H1 (cell line): ENCODE measurements at regions not wholly inside any gene's neighbourhood (a gene's known extent, or its start where the extent isn't known, plus 50 kb on each side); places are given as distances from the start of the nearest gene placed in this dataset.

Experiments
- CTCF ChIA-PET: fragments of 300-600 bp; sonication (Branson Sonifier 250); formaldehyde crosslinking; loops from one replicate; lab custom pipeline; 2021; ENCODE audit not compliant: partially characterized antibody; lab: Charles Lee
- POLR2A ChIA-PET: fragments of 300-600 bp; sonication (Branson Sonifier 250); formaldehyde crosslinking; loops from one replicate; lab custom pipeline; 2021; ENCODE audit warnings: inconsistent platforms; ENCODE audit not compliant: partially characterized antibody; lab: Charles Lee
- DNase-seq, 2 experiments: peaks; one replicate each; pipeline versions ENCODE4 v3.0.0 to v3.0.0-alpha.2; 2010 to 2022; ENCODE audit warnings: low spot score in 2 of 2, low read depth in 1 of 2, mixed read lengths in 1 of 2
- FAIRE-seq: peaks from 2 replicates; lab custom pipeline; 2011; peaks lifted over from hg19 to GRCh38; lab: Jason Lieb, UNC
- H2AFZ ChIP-seq: 2 replicates; pipeline ENCODE4 v1.8.1; 2012; ENCODE audit warnings: low read length, inconsistent platforms
- H2AK5ac ChIP-seq: 2 replicates; pipeline ENCODE4 v1.6.1; 2013; ENCODE audit warnings: low read depth, low read length
- H2BK120ac ChIP-seq: replicated peaks from 2 replicates; pipeline ENCODE3; 2013; ENCODE audit warnings: low read depth, low read length, inconsistent platforms
- H2BK12ac ChIP-seq: 2 replicates; pipeline ENCODE4 v1.6.1; 2013; ENCODE audit warnings: low read depth, low read length
- H2BK15ac ChIP-seq: 2 replicates; pipeline ENCODE4 v1.6.1; 2013; ENCODE audit warnings: low read length
- H2BK20ac ChIP-seq: 2 replicates; pipeline ENCODE4 v1.6.1; 2013; ENCODE audit warnings: low read length
- H2BK5ac ChIP-seq: 2 replicates; pipeline ENCODE4 v1.6.1; 2013; ENCODE audit warnings: low read depth, low read length
- H3K14ac ChIP-seq: 2 replicates; pipeline ENCODE4 v1.6.1; 2013; ENCODE audit warnings: inconsistent platforms; ENCODE audit not compliant: insufficient read length
- H3K18ac ChIP-seq: 2 replicates; pipeline ENCODE4 v1.6.1; 2013; ENCODE audit warnings: low read length; ENCODE audit errors: extremely low read depth
- H3K23ac ChIP-seq: 2 replicates; pipeline ENCODE4 v1.6.1; 2013; ENCODE audit warnings: inconsistent platforms; ENCODE audit not compliant: insufficient read length
- H3K23me2 ChIP-seq: 2 replicates; pipeline ENCODE4 v1.6.1; 2013; ENCODE audit warnings: low read depth, low read length
- H3K27ac ChIP-seq: 2 replicates; pipeline ENCODE4 v1.6.1; 2011; ENCODE audit warnings: low read depth, low read length, inconsistent platforms
- H3K27me3 ChIP-seq, 4 experiments: replicated peaks in 1 of 4; 1 replicate in 1 of 4; 2 replicates in 3 of 4; pipeline versions ENCODE4 v1.6.1 to v1.8.1; 2011 to 2013; ENCODE audit warnings: low read length in 3 of 4, mild to moderate bottlenecking in 3 of 4, inconsistent platforms in 2 of 4, mixed read lengths in 2 of 4, moderate library complexity in 1 of 4; ENCODE audit not compliant: control insufficient read depth in 3 of 4, insufficient read depth in 3 of 4; ENCODE audit errors: extremely low read depth in 1 of 4
- H3K36me3 ChIP-seq, 4 experiments: 2 replicates each; pipeline versions ENCODE4 v1.6.1 to v1.8.1; 2011 to 2013; ENCODE audit warnings: mild to moderate bottlenecking in 4 of 4, low read length in 3 of 4, moderate library complexity in 2 of 4, control low read depth in 1 of 4, inconsistent platforms in 1 of 4; ENCODE audit not compliant: insufficient read depth in 4 of 4, control insufficient read depth in 2 of 4
- H3K4ac ChIP-seq: replicated peaks from 2 replicates; pipeline ENCODE3; 2013; ENCODE audit warnings: low read length, low read depth, mixed read lengths, inconsistent platforms; ENCODE audit not compliant: insufficient read length
- H3K4me1 ChIP-seq, 4 experiments: replicated peaks in 1 of 4; 1 replicate in 1 of 4; 2 replicates in 3 of 4; pipeline versions ENCODE4 v1.6.1 to v1.8.1; 2011 to 2013; ENCODE audit warnings: low read length in 3 of 4, inconsistent platforms in 2 of 4, mixed read lengths in 1 of 4; ENCODE audit not compliant: insufficient read depth in 4 of 4, control insufficient read depth in 3 of 4
- H3K4me2 ChIP-seq, 2 experiments: 2 replicates each; pipeline versions ENCODE4 v1.6.1 to v1.8.1; 2011 to 2013; ENCODE audit warnings: low read depth in 2 of 2, low read length in 2 of 2, control low read depth in 1 of 2, inconsistent platforms in 1 of 2, mild to moderate bottlenecking in 1 of 2; ENCODE audit not compliant: insufficient read depth in 1 of 2
- H3K4me3 ChIP-seq, 4 experiments: fragments of 200-600, 300-600 bp in 1 of 4; sonication (generic), shearing (Covaris generic), sonication (Bioruptor Twin) in 1 of 4; 2 replicates each; pipeline versions ENCODE4 v1.5.1 to v1.8.1; 2011 to 2016; ENCODE audit warnings: low read length in 4 of 4, low read depth in 3 of 4, control low read depth in 2 of 4, inconsistent platforms in 2 of 4, mild to moderate bottlenecking in 2 of 4, mixed read lengths in 1 of 4, moderate library complexity in 1 of 4; ENCODE audit not compliant: insufficient read depth in 2 of 4; ENCODE audit errors: extremely low read depth in 1 of 4
- H3K56ac ChIP-seq: replicated peaks from 2 replicates; pipeline ENCODE3; 2013; ENCODE audit warnings: low read depth, mild to moderate bottlenecking, mixed read lengths, low read length, inconsistent platforms; ENCODE audit not compliant: insufficient read length
- H3K79me1 ChIP-seq: 2 replicates; pipeline ENCODE4 v1.6.1; 2013; ENCODE audit warnings: low read depth, low read length, control low read depth
- H3K79me2 ChIP-seq, 2 experiments: 2 replicates each; pipeline versions ENCODE4 v1.6.1 to v1.8.1; 2012 to 2013; ENCODE audit warnings: low read length in 2 of 2, mild to moderate bottlenecking in 2 of 2, inconsistent platforms in 1 of 2; ENCODE audit not compliant: insufficient read depth in 2 of 2, control insufficient read depth in 1 of 2
- H3K9ac ChIP-seq, 4 experiments: replicated peaks in 1 of 4; 1 replicate in 1 of 4; 2 replicates in 3 of 4; pipeline versions ENCODE4 v1.6.1 to v1.8.1; 2011 to 2013; ENCODE audit warnings: low read depth in 3 of 4, low read length in 3 of 4, control low read depth in 2 of 4, mild to moderate bottlenecking in 2 of 4, moderate library complexity in 2 of 4, inconsistent platforms in 1 of 4; ENCODE audit errors: extremely low read depth in 1 of 4
- H3K9me3 ChIP-seq, 2 experiments: 2 replicates each; pipeline versions ENCODE4 v1.6.1 to v1.8.1; 2012 to 2013; ENCODE audit warnings: mild to moderate bottlenecking in 2 of 2, moderate library complexity in 2 of 2, control low read depth in 1 of 2, inconsistent platforms in 1 of 2, low read depth in 1 of 2, low read length in 1 of 2, mixed read lengths in 1 of 2; ENCODE audit not compliant: insufficient read depth in 2 of 2
- H4K20me1 ChIP-seq, 2 experiments: replicated peaks in 1 of 2; 2 replicates each; pipeline versions ENCODE3 to v1.8.1; 2011 to 2013; ENCODE audit warnings: inconsistent platforms in 2 of 2, low read length in 2 of 2, mild to moderate bottlenecking in 1 of 2; ENCODE audit not compliant: insufficient read depth in 2 of 2, control insufficient read depth in 1 of 2
- H4K5ac ChIP-seq: 2 replicates; pipeline ENCODE4 v1.6.1; 2013; ENCODE audit warnings: low read length, low read depth, mixed read lengths, inconsistent platforms; ENCODE audit not compliant: insufficient read length
- H4K8ac ChIP-seq: 2 replicates; pipeline ENCODE4 v1.8.0; 2013; ENCODE audit warnings: mild to moderate bottlenecking, moderate library complexity, low read length, inconsistent platforms; ENCODE audit not compliant: insufficient read depth; ENCODE audit errors: extremely low read depth
- H4K91ac ChIP-seq: replicated peaks from 2 replicates; pipeline ENCODE3; 2013; ENCODE audit warnings: low read length, mixed read lengths, inconsistent platforms; ENCODE audit not compliant: insufficient read length
- HDAC2 ChIP-seq, 2 experiments: fragments of 300-600 bp in 1 of 2; sonication (generic) in 1 of 2; IDR thresholded peaks; 2 replicates each; pipeline ENCODE4 v1.6.1; 2011 to 2012; ENCODE audit warnings: low read depth in 2 of 2, low read length in 2 of 2, mild to moderate bottlenecking in 2 of 2, moderate library complexity in 2 of 2, borderline replicate concordance in 1 of 2, inconsistent platforms in 1 of 2
- WGBS, 2 experiments: shearing (Covaris generic) in 1 of 2; methylation state at CpG; one replicate each; pipeline versions ENCODE4 v1.1.6 to v1.1.7; 2013 to 2015; ENCODE audit warnings: low lambda C conversion rate in 2 of 2, mixed read lengths in 2 of 2, inconsistent platforms in 1 of 2, low coverage in 1 of 2, missing lambda C conversion rate in 1 of 2; ENCODE audit not compliant: insufficient replicate concordance in 2 of 2, insufficient coverage in 1 of 2, insufficient read length in 1 of 2; ENCODE audit errors: extremely low coverage in 1 of 2, missing lambda C conversion rate in 1 of 2; 5-methylcytosine and 5-hydroxymethylcytosine counted together

GRCh38 chr4:16959305-16959704 lies 60.9 kb upstream of the LDB2 start:
- Histone ChIP-seq H2BK120ac (no peak overlapping the region), H3K4me3 (no peak overlapping the region), H3K14ac (no peak overlapping the region), H3K36me3 (no peaks in the 10 kb centered on the region), H3K56ac (no peak overlapping the region), H2BK15ac (no peak overlapping the region), H2AK5ac (no peak overlapping the region), H3K23ac (no peak overlapping the region), H3K79me1 (no peaks in the 10 kb centered on the region), H4K5ac (no peak overlapping the region), H2BK5ac (0 out of 2 replicates have a peak overlapping the region, but pooled peaks have one; percentile 9), H4K20me1 (no peaks in the 10 kb centered on the region), H2BK20ac (no peak overlapping the region), H3K4me2 (no peak overlapping the region), H3K27ac (no peak overlapping the region), H2BK12ac (no peak overlapping the region), H3K4ac (no peak overlapping the region), H3K23me2 (no peaks in the 10 kb centered on the region), H4K8ac (no peak overlapping the region), H3K79me2 (no peaks in the 10 kb centered on the region), H4K91ac (no peak overlapping the region), H2AFZ (peak overlapping the region; percentile 43; the same call in 1 of the 2 replicates), H3K18ac (no peak overlapping the region), H3K27me3 (no peaks in the 10 kb centered on the region), H3K9me3 (no peaks in the 10 kb centered on the region; a peak in 1 of 4 replicates), H3K9ac (no peak overlapping the region), H3K4me1 (peaks cover 0 to 7% (median 3%) of the 10 kb centered on the region in 4 experiments; a peak in 3 of 7 replicates)
- FAIRE-seq (no peak), DNase-seq (no peak)
- POLR2A ChIA-PET = interaction anchor here (0.6 kb wide), 1 partner anchor 274 kb away, joined by 3 read pairs; no protein-coding TSS in a partner anchor
- no peak for TF ChIP-seq HDAC2 (IDR thresholded peaks at IDR 0.05; ENCODE audit: borderline replicate concordance in 1 of 2, low read depth in 2 of 2, low read length in 2 of 2)
- CTCF ChIA-PET = interaction anchor here (0.6 to 2.5 kb wide), 17 partner anchors 10 to 777 kb away, joined by 3 to 12 read pairs (median 4); no protein-coding TSS in a partner anchor
- WGBS, 2 experiments = 68% methylated on average over 1 of the region's 1 CpG; no CpG with 5 or more reads in 1 of the 2 experiments
